GM12874 (cell line): ENCODE measurements at regions not wholly inside any gene's neighbourhood (a gene's known extent, or its start where the extent isn't known, plus 50 kb on each side); places are given as distances from the start of the nearest gene placed in this dataset.

ENCODE experiments used
- TF ChIP-seq, protein P1 (sequence below): IDR thresholded peaks from 2 replicates; pipeline ENCODE4 v1.5.1; 2011; ENCODE audit warnings: low read depth, mild to moderate bottlenecking, control low read depth, low read length, moderate library complexity; ENCODE audit not compliant: insufficient read depth

GRCh38 chr13:106336668-106337067 is 198.8 kb downstream of the EFNB2 start:
- TF ChIP-seq, protein P1, sequence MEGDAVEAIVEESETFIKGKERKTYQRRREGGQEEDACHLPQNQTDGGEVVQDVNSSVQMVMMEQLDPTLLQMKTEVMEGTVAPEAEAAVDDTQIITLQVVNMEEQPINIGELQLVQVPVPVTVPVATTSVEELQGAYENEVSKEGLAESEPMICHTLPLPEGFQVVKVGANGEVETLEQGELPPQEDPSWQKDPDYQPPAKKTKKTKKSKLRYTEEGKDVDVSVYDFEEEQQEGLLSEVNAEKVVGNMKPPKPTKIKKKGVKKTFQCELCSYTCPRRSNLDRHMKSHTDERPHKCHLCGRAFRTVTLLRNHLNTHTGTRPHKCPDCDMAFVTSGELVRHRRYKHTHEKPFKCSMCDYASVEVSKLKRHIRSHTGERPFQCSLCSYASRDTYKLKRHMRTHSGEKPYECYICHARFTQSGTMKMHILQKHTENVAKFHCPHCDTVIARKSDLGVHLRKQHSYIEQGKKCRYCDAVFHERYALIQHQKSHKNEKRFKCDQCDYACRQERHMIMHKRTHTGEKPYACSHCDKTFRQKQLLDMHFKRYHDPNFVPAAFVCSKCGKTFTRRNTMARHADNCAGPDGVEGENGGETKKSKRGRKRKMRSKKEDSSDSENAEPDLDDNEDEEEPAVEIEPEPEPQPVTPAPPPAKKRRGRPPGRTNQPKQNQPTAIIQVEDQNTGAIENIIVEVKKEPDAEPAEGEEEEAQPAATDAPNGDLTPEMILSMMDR = no peak

GRCh38 chr13:106332621-106333020 is 202.8 kb downstream of the EFNB2 start:
- TF ChIP-seq, protein P1 = no peak

- TF ChIP-seq, protein P1 = no peak
Observed at GRCh38 chr13:106331116-106331515, 204.3 kb downstream of the EFNB2 start.

DNA sequence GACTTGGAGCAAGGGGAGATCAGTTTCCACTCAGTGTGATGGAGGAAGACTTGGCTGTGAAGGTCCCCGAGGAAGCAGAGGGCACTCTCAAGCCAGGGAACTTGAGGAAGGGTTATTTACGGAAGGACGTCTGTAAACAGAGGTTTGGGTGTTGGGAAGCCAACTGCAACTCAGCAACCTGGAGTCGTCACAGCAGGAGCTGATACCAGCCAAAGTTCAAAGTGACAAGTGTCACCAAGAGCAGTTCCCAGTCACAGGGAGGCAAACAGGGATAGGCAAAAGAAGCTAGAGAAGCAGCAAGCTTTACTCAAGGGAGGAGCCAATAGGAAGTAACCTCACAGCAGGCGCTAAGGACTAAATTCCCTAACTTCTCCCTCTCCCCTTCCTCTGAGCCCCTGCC is 205.5 kb downstream of the EFNB2 start:
- TF ChIP-seq, protein P1 = no peak

DNA sequence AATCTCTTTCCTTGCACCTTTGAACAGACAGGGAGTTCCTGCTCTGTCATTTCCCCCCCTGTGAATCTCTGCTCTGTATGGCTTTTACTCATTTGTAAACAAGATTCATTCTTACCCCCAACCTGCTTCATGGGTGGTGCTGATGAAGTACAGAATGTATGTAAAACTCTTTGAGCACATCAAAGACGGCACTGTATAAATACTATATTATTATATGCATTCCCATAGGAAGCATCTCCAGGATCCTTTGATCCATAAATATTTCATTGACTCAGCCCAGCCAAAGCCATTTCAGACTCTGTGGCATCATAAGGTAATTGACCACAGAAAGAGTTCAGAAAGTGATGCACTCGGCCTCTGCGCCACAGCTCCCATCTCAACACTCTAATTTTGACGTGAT is 208.7 kb downstream of the EFNB2 start:
- TF ChIP-seq, protein P1 = no peak

GRCh38 chr13:106324444-106324843 is 211.0 kb downstream of the EFNB2 start:
- TF ChIP-seq, protein P1 = no peak

DNA sequence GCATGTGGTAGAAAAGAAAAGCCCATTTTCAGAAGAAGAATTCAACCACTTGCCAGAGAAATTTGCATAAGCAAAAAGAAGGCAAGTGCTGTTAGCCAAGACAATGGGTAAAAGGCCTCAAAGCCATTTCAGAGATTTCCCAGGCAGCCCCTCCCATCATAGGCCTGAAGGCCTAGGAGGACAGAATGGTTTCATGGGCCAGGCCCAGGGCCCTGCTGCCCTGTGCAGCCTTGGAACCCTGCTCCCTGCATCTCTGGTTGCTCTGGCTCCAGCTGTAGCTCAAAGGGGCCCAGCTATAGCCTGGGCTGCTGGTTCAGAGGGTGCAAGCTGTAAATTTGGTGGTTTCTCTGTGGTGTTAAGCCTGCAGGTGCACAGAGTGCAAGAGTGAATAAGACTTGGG is 212.8 kb downstream of the EFNB2 start:
- TF ChIP-seq, protein P1 = no peak
